ENCODE measurements at regions not wholly inside any gene's neighbourhood (a gene's known extent, or its start where the extent isn't known, plus 50 kb on each side); places are given as distances from the start of the nearest gene placed in this dataset.

DNA sequence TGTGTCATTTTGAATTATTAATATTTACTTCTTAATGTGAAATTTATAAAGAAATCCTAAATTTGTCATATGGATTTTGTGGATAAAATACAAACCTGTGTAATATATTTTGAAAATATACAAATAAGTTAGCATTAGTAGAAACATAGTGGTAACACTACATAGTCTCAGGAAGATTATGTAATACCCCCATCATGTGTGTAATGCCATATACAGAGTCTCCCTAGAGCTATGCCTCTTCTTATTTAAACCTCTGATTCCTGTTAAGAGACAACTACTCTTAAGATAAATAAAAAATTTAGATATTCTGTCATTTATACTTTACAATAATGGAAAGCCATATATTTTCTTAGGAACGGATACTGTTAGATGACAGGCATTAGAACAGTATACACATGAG lies 2012.0 kb upstream of the LRRTM1 start:
- no peaks in the 10 kb centered on the region for H3K36me3 Mint-ChIP-seq (ENCODE audit: insufficient read depth)
- no peaks in the 10 kb centered on the region for H3K4me1 Mint-ChIP-seq
- ATAC-seq (replicated peaks; ENCODE audit: extremely low read depth, poor library complexity, severe bottlenecking) = no peak
- DNase-seq (ENCODE audit: low spot score in 2 of 2) = no peak
- H3K27ac Mint-ChIP-seq (ENCODE audit: low read depth) = no peak overlapping the region
- peaks cover 23% of the 10 kb centered on the region for H3K9me3 Mint-ChIP-seq
- no peak overlapping the region for H3K4me3 Mint-ChIP-seq
- no peaks in the 10 kb centered on the region for H3K27me3 Mint-ChIP-seq

DNA sequence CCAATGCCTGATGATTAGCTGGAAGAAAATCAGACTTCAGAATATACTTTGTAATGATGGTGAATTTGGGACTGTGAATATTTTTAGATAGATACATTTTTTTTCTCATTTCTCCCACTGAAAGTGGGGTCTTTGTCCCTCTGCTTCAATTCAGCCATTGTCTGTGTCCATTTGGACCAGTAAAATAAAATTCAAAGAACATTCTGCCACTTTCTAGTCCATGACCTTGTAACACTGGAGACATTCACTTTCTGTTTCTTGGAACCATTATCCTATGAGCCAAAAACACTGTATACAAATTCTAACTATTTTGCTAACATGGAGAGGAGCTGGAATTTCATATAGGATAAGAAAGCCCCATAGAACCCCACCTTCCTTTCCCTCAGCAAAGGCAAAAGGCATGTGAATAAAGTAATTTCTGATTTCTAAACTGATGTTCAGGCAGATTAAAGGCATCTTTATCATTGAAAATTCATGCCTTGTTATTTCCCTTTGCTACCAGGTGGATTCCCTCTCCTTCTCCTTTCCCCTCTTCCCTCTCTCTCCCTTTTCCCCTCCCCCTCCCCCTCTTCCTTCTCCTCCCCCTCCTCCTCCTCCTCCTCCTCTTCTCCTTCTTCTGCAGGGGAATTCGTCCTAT lies 2010.4 kb upstream of the LRRTM1 start:
- Mint-ChIP-seq H3K27me3 (no peaks in the 10 kb centered on the region), H3K4me3 (no peak overlapping the region), H3K4me1 (no peaks in the 10 kb centered on the region), H3K9me3 (peaks cover 10% of the 10 kb centered on the region), H3K27ac (ENCODE audit: low read depth) (no peak overlapping the region), H3K36me3 (ENCODE audit: insufficient read depth) (no peaks in the 10 kb centered on the region)
- no peak for DNase-seq (ENCODE audit: low spot score in 2 of 2)
- no peak for ATAC-seq (replicated peaks; ENCODE audit: extremely low read depth, poor library complexity, severe bottlenecking)

DNA sequence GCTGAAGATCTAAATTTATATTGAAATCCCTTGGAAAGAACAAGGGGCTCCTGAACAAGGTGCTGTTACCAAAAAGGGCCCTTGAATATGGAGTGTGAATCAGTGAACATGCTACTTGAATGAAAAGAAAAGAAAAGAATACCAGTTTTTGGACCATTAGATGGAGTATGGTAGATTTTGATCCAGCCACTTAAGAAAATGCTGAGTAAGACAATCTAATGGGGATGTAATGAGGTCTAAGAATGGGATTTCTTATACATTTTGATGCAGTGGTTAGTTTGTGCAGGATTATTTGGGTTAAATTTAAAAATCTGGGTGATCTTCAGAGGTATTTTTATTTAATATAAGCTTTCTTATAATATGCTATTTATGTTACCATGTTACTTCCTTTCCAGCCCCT lies 2003.0 kb upstream of the LRRTM1 start:
- Mint-ChIP-seq H3K27ac (ENCODE audit: low read depth) (no peak overlapping the region), H3K4me3 (no peak overlapping the region), H3K27me3 (no peaks in the 10 kb centered on the region), H3K4me1 (no peaks in the 10 kb centered on the region), H3K9me3 (peaks cover 8% of the 10 kb centered on the region), H3K36me3 (ENCODE audit: insufficient read depth) (no peaks in the 10 kb centered on the region)
- no peak for ATAC-seq (replicated peaks; ENCODE audit: extremely low read depth, poor library complexity, severe bottlenecking)
- no peak for DNase-seq (ENCODE audit: low spot score in 2 of 2)

DNA sequence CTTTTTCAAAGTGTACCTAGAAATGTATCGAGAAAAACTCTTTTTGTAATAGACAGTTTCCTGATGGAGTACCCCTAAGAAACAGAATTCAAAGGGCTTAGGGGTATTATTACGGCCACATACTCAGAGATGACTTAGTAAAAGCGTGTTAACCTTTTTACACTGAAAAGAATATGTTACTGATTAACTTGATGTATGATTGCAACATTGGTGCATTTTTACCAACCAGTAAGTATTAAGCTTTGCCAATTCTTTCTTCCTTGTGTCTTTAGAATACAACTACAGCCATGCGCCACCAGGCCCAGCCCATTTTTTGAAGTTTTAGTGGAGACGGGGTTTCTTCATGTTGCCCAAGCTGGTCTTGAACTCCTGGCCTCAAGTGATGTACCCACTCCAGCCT lies 1997.0 kb upstream of the LRRTM1 start:
- H3K27ac Mint-ChIP-seq (ENCODE audit: low read depth) = no peak overlapping the region
- peaks cover 13% of the 10 kb centered on the region for H3K9me3 Mint-ChIP-seq
- H3K36me3 Mint-ChIP-seq (ENCODE audit: insufficient read depth) = no peaks in the 10 kb centered on the region
- ATAC-seq (replicated peaks; ENCODE audit: extremely low read depth, poor library complexity, severe bottlenecking) (no peak), DNase-seq (ENCODE audit: low spot score in 2 of 2) (no peak)
- no peak overlapping the region for H3K4me3 Mint-ChIP-seq
- H3K4me1 Mint-ChIP-seq = no peaks in the 10 kb centered on the region
- no peaks in the 10 kb centered on the region for H3K27me3 Mint-ChIP-seq

DNA sequence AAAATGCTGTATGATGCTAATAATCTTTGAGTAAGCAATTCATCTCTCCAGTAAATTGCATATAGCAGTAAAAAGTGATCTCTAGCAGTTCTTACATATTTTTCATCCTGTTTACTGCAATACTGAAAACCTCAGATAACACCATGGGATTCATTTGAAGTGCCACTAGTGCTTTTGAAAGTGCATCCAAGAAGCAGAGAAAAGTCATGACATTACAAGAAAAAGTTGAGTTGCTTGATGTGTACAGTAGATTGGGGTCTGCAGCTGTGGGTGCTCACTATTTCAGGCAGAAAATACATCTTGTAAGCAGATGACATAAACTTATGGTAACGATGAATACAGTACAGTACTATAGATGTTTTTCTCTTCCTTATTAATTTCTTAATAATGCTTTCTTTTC lies 1984.9 kb upstream of the LRRTM1 start:
- DNase-seq (ENCODE audit: low spot score in 2 of 2) = no peak
- H3K4me1 Mint-ChIP-seq = no peaks in the 10 kb centered on the region
- no peak overlapping the region for H3K4me3 Mint-ChIP-seq
- ATAC-seq (replicated peaks; ENCODE audit: extremely low read depth, poor library complexity, severe bottlenecking) = no peak
- H3K27ac Mint-ChIP-seq (ENCODE audit: low read depth) = no peak overlapping the region
- H3K27me3 Mint-ChIP-seq = no peaks in the 10 kb centered on the region
- H3K9me3 Mint-ChIP-seq = peaks cover 25% of the 10 kb centered on the region
- H3K36me3 Mint-ChIP-seq (ENCODE audit: insufficient read depth) = no peaks in the 10 kb centered on the region

DNA sequence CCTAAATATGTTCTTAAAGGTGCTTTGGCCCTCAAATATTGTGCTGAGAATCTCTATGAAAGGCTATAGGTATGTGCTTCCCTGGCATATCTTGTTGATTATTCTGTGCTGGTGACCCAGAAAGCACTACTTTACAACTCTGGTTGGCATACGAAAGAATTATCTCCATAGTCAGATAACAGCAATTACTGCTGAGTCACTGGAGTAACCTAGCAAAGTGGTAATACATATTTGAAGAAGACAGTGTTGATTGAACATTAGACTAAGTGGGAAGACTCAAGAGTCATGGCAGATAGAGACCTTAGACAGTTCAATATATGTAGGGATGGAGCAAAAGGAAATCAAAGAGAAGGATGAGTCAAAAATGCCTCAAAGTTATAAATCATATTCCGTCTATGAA lies 1978.5 kb upstream of the LRRTM1 start:
- DNase-seq (ENCODE audit: low spot score in 2 of 2) (no peak), ATAC-seq (replicated peaks; ENCODE audit: extremely low read depth, poor library complexity, severe bottlenecking) (no peak)
- Mint-ChIP-seq H3K9me3 (peaks cover 21% of the 10 kb centered on the region), H3K27ac (ENCODE audit: low read depth) (no peak overlapping the region), H3K36me3 (ENCODE audit: insufficient read depth) (no peaks in the 10 kb centered on the region), H3K4me3 (no peak overlapping the region), H3K4me1 (no peaks in the 10 kb centered on the region), H3K27me3 (no peaks in the 10 kb centered on the region)

DNA sequence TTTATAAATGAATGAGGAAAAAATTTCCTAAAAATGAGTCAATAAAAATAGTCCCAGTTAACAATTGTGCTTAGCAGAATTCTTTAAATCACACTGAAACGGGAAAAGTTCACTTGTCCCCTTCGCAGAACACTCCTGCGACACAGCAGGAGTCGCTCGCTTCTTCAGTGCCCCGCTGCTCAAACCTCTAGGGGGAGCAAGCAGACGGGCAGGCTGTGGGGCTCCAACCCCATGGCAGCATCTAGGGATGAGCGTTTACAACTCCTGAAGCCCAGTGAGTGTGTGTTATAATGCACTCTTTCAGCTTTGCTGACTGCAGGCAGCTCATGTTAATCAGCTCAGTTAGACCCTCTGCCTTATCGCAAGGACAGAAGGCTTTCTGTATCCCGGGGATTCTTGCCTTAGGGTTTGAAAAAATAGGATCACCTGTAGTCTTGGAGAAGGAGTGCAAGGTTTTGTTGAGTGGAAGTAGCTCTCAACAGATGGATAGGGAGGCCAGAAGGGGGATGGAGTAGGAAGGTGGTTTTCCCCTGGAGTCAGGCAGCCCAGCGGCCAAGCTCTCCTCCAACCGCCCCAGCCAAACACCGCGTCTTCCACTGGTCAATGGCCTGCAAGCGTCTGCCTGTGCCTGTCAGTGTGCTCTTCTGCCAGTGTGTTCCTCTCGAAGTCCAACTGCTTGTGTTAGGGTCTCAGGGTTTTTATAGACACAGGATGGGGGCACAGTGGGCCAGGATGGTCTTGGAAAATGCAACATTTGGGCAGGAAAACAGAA lies 1977.7 kb upstream of the LRRTM1 start:
- DNase-seq (ENCODE audit: low spot score in 2 of 2) (no peak), ATAC-seq (replicated peaks; ENCODE audit: extremely low read depth, poor library complexity, severe bottlenecking) (no peak)
- Mint-ChIP-seq H3K4me1 (no peaks in the 10 kb centered on the region), H3K9me3 (peaks cover 21% of the 10 kb centered on the region), H3K27me3 (no peaks in the 10 kb centered on the region), H3K27ac (ENCODE audit: low read depth) (no peak overlapping the region), H3K36me3 (ENCODE audit: insufficient read depth) (no peaks in the 10 kb centered on the region), H3K4me3 (no peak overlapping the region)

DNA sequence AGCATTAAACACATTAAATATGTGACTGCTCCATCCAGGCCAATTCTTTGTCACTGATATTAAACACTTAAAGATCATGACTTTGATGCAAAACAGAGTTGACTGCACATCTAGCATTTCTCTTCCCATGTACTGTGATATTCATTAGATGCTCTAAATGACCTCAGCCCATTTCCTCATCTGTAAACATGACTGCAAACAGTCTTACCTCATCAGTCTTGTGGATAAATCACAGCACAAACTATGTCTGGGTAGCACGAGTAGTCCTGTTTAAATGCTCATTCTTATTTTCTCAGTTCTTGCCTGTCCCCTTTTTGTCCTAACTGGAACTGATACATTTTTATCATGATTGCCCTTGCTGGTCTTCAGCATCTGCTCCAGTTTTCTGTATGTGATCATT lies 1974.8 kb upstream of the LRRTM1 start:
- no peaks in the 10 kb centered on the region for H3K27me3 Mint-ChIP-seq
- no peak for DNase-seq (ENCODE audit: low spot score in 2 of 2)
- H3K36me3 Mint-ChIP-seq (ENCODE audit: insufficient read depth) = no peaks in the 10 kb centered on the region
- H3K27ac Mint-ChIP-seq (ENCODE audit: low read depth) = no peak overlapping the region
- ATAC-seq (replicated peaks; ENCODE audit: extremely low read depth, poor library complexity, severe bottlenecking) = no peak
- peaks cover 23% of the 10 kb centered on the region for H3K9me3 Mint-ChIP-seq
- no peak overlapping the region for H3K4me3 Mint-ChIP-seq
- no peaks in the 10 kb centered on the region for H3K4me1 Mint-ChIP-seq

DNA sequence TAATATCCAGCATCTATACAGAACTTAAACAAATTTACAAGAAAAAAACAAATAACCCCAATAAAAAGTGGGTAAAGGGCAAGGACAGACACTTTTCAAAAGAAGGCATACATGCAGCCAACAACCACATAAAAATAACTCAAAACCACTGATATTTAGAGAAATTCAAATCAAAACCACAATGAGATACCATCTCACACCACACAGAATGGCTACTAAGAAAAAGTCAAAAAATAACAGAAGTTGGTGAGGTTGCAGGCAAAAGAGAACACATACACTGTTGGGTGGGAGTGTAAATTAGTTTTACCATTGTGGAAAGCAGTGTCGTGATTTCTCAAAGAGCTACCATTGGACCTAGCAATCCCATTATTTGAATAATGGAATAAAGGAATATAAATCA lies 1973.9 kb upstream of the LRRTM1 start:
- Mint-ChIP-seq H3K27ac (ENCODE audit: low read depth) (no peak overlapping the region), H3K36me3 (ENCODE audit: insufficient read depth) (no peaks in the 10 kb centered on the region)
- no peak for ATAC-seq (replicated peaks; ENCODE audit: extremely low read depth, poor library complexity, severe bottlenecking)

DNA sequence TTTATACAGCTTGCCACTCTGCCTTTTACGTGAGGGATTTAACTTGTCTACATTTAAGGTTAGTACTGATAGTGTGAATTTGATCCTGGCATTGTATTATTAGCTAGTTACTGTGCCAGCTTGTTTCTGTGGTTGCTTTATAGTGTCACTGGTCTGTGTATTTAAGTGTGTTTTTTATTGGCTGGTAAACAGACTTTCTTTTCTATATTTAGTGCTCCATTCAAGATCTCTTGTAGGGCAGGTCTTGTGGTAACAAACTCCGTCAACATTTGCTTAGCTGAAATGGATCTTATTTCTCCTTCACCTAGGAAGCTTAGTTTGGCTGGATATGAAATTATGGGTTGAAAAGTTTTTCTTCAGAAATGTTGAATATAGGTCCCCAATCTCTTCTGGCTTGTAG lies 1971.0 kb upstream of the LRRTM1 start:
- Mint-ChIP-seq H3K27ac (ENCODE audit: low read depth) (no peak overlapping the region), H3K9me3 (peaks cover 22% of the 10 kb centered on the region), H3K4me1 (no peaks in the 10 kb centered on the region), H3K27me3 (no peaks in the 10 kb centered on the region), H3K4me3 (no peak overlapping the region), H3K36me3 (ENCODE audit: insufficient read depth) (no peaks in the 10 kb centered on the region)
- no peak for ATAC-seq (replicated peaks; ENCODE audit: extremely low read depth, poor library complexity, severe bottlenecking)
- no peak for DNase-seq (ENCODE audit: low spot score in 2 of 2)

More for the DNA sequence above, 1973.9 kb upstream of the LRRTM1 start:
- Mint-ChIP-seq H3K4me1 (no peaks in the 10 kb centered on the region), H3K9me3 (peaks cover 27% of the 10 kb centered on the region), H3K27me3 (no peaks in the 10 kb centered on the region), H3K4me3 (no peak overlapping the region)
- DNase-seq (ENCODE audit: low spot score in 2 of 2) = no peak

DNA sequence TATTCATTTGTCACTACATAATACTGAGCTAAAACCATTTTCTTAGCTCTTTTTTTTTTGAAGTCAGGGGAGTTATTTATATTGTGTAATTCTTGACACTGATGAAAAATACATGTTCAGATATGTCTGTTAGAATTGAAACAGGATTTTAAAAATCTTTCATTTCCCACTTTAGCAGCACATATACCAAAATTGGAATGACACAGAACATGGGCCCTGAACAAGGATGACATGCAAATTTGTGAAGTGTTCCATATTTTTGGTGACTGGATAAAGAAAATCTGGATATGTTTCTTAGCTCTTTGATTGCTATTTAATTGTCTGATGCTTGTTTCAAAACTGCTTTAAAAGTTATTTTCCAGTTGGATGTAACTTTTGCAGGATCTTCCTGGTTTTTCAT lies 1963.9 kb upstream of the LRRTM1 start:
- ATAC-seq (replicated peaks; ENCODE audit: extremely low read depth, poor library complexity, severe bottlenecking) = no peak
- Mint-ChIP-seq H3K27ac (ENCODE audit: low read depth) (no peak overlapping the region), H3K36me3 (ENCODE audit: insufficient read depth) (no peaks in the 10 kb centered on the region), H3K9me3 (peaks cover 14% of the 10 kb centered on the region), H3K27me3 (no peaks in the 10 kb centered on the region), H3K4me1 (no peaks in the 10 kb centered on the region), H3K4me3 (no peak overlapping the region)
- no peak for DNase-seq (ENCODE audit: low spot score in 2 of 2)

DNA sequence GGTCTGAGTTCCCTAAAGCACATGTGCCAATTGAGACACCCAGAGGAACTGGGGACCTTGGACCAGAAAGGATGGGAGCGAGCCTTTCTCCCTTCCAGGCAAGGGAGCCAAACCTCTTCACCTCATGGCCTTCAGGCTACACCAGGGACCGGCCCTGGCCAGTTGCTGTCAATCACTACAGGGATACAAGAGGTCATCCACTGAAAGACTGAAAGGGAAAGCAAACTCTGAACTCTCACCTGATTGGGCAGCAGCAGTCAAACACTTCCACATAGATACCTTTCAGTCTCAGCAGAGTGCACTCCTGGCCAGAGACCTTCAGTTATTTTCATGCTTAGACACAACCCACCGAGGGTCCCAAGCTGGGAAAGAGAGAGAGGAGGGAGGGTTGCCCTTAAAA lies 1956.0 kb upstream of the LRRTM1 start:
- ATAC-seq (replicated peaks; ENCODE audit: extremely low read depth, poor library complexity, severe bottlenecking) = no peak
- Mint-ChIP-seq H3K36me3 (ENCODE audit: insufficient read depth) (peaks cover 3% of the 10 kb centered on the region), H3K27me3 (no peaks in the 10 kb centered on the region), H3K9me3 (peaks cover 28% of the 10 kb centered on the region), H3K4me1 (no peaks in the 10 kb centered on the region), H3K27ac (ENCODE audit: low read depth) (no peak overlapping the region), H3K4me3 (no peak overlapping the region)
- no peak for DNase-seq (ENCODE audit: low spot score in 2 of 2)

DNA sequence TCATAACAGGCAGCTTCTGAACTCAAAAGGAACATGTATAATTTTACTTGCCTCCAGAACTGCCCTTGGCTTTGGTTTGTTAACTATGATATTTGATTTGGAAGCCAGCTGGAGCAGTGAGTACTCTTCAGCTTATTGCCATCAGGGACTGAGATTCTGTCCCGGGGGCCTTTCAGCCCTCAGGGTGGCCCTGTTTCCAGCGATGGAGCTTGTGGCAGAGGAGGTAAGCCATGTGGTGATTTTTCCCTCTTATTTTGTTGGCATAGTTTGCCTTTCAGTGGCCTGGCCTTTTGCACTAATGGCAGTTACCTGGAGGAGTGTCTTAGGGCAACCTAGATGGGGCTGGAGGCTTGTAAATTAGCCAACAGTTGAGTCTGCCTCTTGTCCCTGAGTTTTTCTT lies 1955.0 kb upstream of the LRRTM1 start:
- no peak for ATAC-seq (replicated peaks; ENCODE audit: extremely low read depth, poor library complexity, severe bottlenecking)

More for the DNA sequence above, 1955.0 kb upstream of the LRRTM1 start:
- Mint-ChIP-seq H3K4me3 (no peak overlapping the region), H3K9me3 (peaks cover 33% of the 10 kb centered on the region), H3K27me3 (no peaks in the 10 kb centered on the region), H3K27ac (ENCODE audit: low read depth) (no peak overlapping the region), H3K36me3 (ENCODE audit: insufficient read depth) (peaks cover 3% of the 10 kb centered on the region), H3K4me1 (no peaks in the 10 kb centered on the region)
- DNase-seq (ENCODE audit: low spot score in 2 of 2) = no peak

Data from central memory CD8-positive, alpha-beta T cell (primary cell).